HEK293 (cell line): ENCODE measurements at regions not wholly inside any gene's neighbourhood (a gene's known extent, or its start where the extent isn't known, plus 50 kb on each side); places are given as distances from the start of the nearest gene placed in this dataset.

Experiments
- CTCF ChIA-PET: fragments of 350-600 bp; formaldehyde crosslinking; extraction: SDS; loops from one replicate; lab custom pipeline; 2021; ENCODE audit warnings: antibody characterized with exemption; lab: Yijun Ruan, JAX
- POLR2A ChIA-PET: fragments of 300-600 bp; formaldehyde crosslinking; extraction: SDS; loops from one replicate; lab custom pipeline; 2020; ENCODE audit warnings: antibody characterized with exemption, inconsistent platforms; lab: Yijun Ruan, JAX
- H3K27ac ChIP-seq: fragments of 200-500 bp; sonication (Bioruptor generic); 2 replicates; pipeline ENCODE4 v1.5.1; 2014; ENCODE audit warnings: low read depth, low read length, control low read depth, inconsistent platforms; ENCODE audit errors: extremely low read depth
- H3K36me3 ChIP-seq, 2 experiments: fragments of 200-500 bp in 1 of 2; sonication (Bioruptor generic) in 1 of 2; 1 replicate in 1 of 2; 2 replicates in 1 of 2; pipeline ENCODE4 v1.5.1; 2014 to 2017; ENCODE audit warnings: inconsistent platforms in 2 of 2, low read length in 2 of 2; ENCODE audit not compliant: control insufficient read depth in 2 of 2, insufficient read depth in 1 of 2
- H3K4me1 ChIP-seq: fragments of 200-500 bp; sonication (Bioruptor generic); 2 replicates; pipeline ENCODE4 v1.5.1; 2014; ENCODE audit warnings: mild to moderate bottlenecking, low read length, inconsistent platforms; ENCODE audit not compliant: control insufficient read depth, insufficient read depth
- H3K4me3 ChIP-seq: 2 replicates; pipeline ENCODE4 v1.5.1; 2011; ENCODE audit warnings: low read depth, mild to moderate bottlenecking, control low read depth, low read length, moderate library complexity
- H3K9me3 ChIP-seq: fragments of 200-500 bp; sonication (Bioruptor generic); 2 replicates; pipeline ENCODE4 v1.5.1; 2014; ENCODE audit warnings: low read depth, low read length, inconsistent platforms; ENCODE audit not compliant: control insufficient read depth, insufficient read depth
- AEBP2 ChIP-seq: fragments of 450-650 bp; formaldehyde crosslinking; IDR thresholded peaks from 2 replicates; pipeline ENCODE4 v1.5.1; 2016; ENCODE audit warnings: missing biosample characterization, missing genetic modification characterization, borderline replicate concordance
- ATF2 ChIP-seq: fragments of 450-650 bp; formaldehyde crosslinking; IDR thresholded peaks from 2 replicates; pipeline ENCODE4 v1.5.1; 2016; ENCODE audit warnings: missing biosample characterization, missing genetic modification characterization, low read depth
- BCL11A ChIP-seq: fragments of 450-650 bp; formaldehyde crosslinking; IDR thresholded peaks from 2 replicates; pipeline ENCODE4 v1.5.1; 2016; ENCODE audit warnings: low read depth, missing biosample characterization, missing genetic modification characterization
- CTCF ChIP-seq: fragments of 450-650 bp; formaldehyde crosslinking; IDR thresholded peaks from 2 replicates; pipeline ENCODE4 v1.5.1; 2016; ENCODE audit warnings: missing biosample characterization, missing genetic modification characterization
- INSM2 ChIP-seq: fragments of 450-650 bp; formaldehyde crosslinking; IDR thresholded peaks from 2 replicates; pipeline ENCODE4 v1.5.1; 2016; ENCODE audit warnings: missing biosample characterization, missing genetic modification characterization
- KLF1 ChIP-seq: fragments of 450-650 bp; formaldehyde crosslinking; IDR thresholded peaks from 2 replicates; pipeline ENCODE4 v1.5.1; 2016; ENCODE audit warnings: missing biosample characterization, missing genetic modification characterization
- PRDM2 ChIP-seq: fragments of 450-650 bp; formaldehyde crosslinking; IDR thresholded peaks from 2 replicates; pipeline ENCODE4 v1.5.1; 2016; ENCODE audit warnings: missing biosample characterization, missing genetic modification characterization, borderline replicate concordance
- RBAK ChIP-seq: fragments of 450-650 bp; formaldehyde crosslinking; IDR thresholded peaks from 2 replicates; pipeline ENCODE4 v1.5.1; 2016; ENCODE audit warnings: missing biosample characterization, missing genetic modification characterization
- ZBTB1 ChIP-seq: fragments of 450-650 bp; formaldehyde crosslinking; IDR thresholded peaks from 2 replicates; pipeline ENCODE4 v1.5.1; 2016; ENCODE audit warnings: missing biosample characterization, missing genetic modification characterization
- ZNF112 ChIP-seq: fragments of 450-650 bp; formaldehyde crosslinking; IDR thresholded peaks from 2 replicates; pipeline ENCODE4 v1.5.0; 2017; ENCODE audit warnings: missing biosample characterization, missing genetic modification characterization
- ZNF280D ChIP-seq: fragments of 450-650 bp; formaldehyde crosslinking; IDR thresholded peaks from 2 replicates; pipeline ENCODE4 v1.5.1; 2016; ENCODE audit warnings: missing biosample characterization, missing genetic modification characterization
- ZNF398 ChIP-seq: fragments of 450-650 bp; formaldehyde crosslinking; IDR thresholded peaks from 2 replicates; pipeline ENCODE4 v1.5.1; 2017; ENCODE audit warnings: missing biosample characterization, missing genetic modification characterization
- ZNF513 ChIP-seq: fragments of 450-650 bp; IDR thresholded peaks from 2 replicates; pipeline ENCODE4 v1.5.1; 2018; ENCODE audit warnings: missing biosample characterization, missing genetic modification characterization
- ZNF530 ChIP-seq: fragments of 450-650 bp; formaldehyde crosslinking; IDR thresholded peaks from 2 replicates; pipeline ENCODE4 v1.5.1; 2016; ENCODE audit warnings: low read depth, missing biosample characterization, missing genetic modification characterization
- ZNF701 ChIP-seq: fragments of 450-650 bp; formaldehyde crosslinking; IDR thresholded peaks from 2 replicates; pipeline ENCODE4 v1.5.1; 2016; ENCODE audit warnings: missing biosample characterization, missing genetic modification characterization
- ZNF785 ChIP-seq: fragments of 450-650 bp; formaldehyde crosslinking; IDR thresholded peaks from 2 replicates; pipeline ENCODE4 v1.5.1; 2016; ENCODE audit warnings: missing biosample characterization, missing genetic modification characterization
- ZNF830 ChIP-seq: fragments of 450-650 bp; IDR thresholded peaks from 2 replicates; pipeline ENCODE4 v1.5.0; 2018; ENCODE audit warnings: missing biosample characterization, missing genetic modification characterization, low read depth, mild to moderate bottlenecking, moderate library complexity
- ZXDB ChIP-seq: fragments of 450-650 bp; formaldehyde crosslinking; IDR thresholded peaks from 2 replicates; pipeline ENCODE4 v1.5.1; 2016; ENCODE audit warnings: missing biosample characterization, missing genetic modification characterization

- TF ChIP-seq PRDM2 (no peak), ZNF398 (tag by site-specific recombination) (no peak), ZNF830 (no peak), KLF1 (tag by site-specific recombination) (no peak), CTCF (tag by site-specific recombination) (no peak), AEBP2 (tag by site-specific recombination) (no peak), INSM2 (tag by site-specific recombination) (no peak), ZNF112 (tag by site-specific recombination) (no peak), ZNF513 (tag by site-specific recombination) (no peak), ZNF701 (tag by site-specific recombination) (no peak)
- TF ChIP-seq, all 188 proteins: peak for 0
Observed at GRCh38 chr3:109835958-109836357, 498.6 kb upstream of the DPPA4 start (continued).

- ChIA-PET POLR2A (no interaction called here), CTCF (no interaction called here)
- H3K4me1 ChIP-seq: no peaks in the 10 kb centered on the region
- H3K27ac ChIP-seq: no peak overlapping the region
- H3K36me3 ChIP-seq: no peaks in the 10 kb centered on the region
- H3K9me3 ChIP-seq: no peaks in the 10 kb centered on the region
- no peak overlapping the region for H3K4me3 ChIP-seq
- TF ChIP-seq ZBTB1 (tag by site-specific recombination) (no peak), ZXDB (no peak), ZNF530 (tag by site-specific recombination) (no peak), ZNF280D (tag by site-specific recombination) (no peak), RBAK (tag by site-specific recombination) (no peak), ATF2 (tag by site-specific recombination) (no peak), ZNF785 (tag by site-specific recombination) (no peak), BCL11A (no peak)
Observed at GRCh38 chr3:109851854-109852253, 514.5 kb upstream of the DPPA4 start.
